ENCODE measurements at regions not wholly inside any gene's neighbourhood (a gene's known extent, or its start where the extent isn't known, plus 50 kb on each side); places are given as distances from the start of the nearest gene placed in this dataset.

- H3K36me3 ChIP-seq (ENCODE audit: control insufficient read depth, low read length): no peaks in the 10 kb centered on the region
- H3K27ac ChIP-seq (ENCODE audit: low read depth, low read length): no peak overlapping the region
- no peaks in the 10 kb centered on the region for H3K9me3 ChIP-seq (ENCODE audit: control insufficient read depth, insufficient read depth, low read length)
- H3K4me1 ChIP-seq (ENCODE audit: control insufficient read depth, low read length): no peaks in the 10 kb centered on the region
- H3K79me2 ChIP-seq (ENCODE audit: control insufficient read depth, low read length): no peaks in the 10 kb centered on the region
- no peaks in the 10 kb centered on the region for H3K27me3 ChIP-seq (ENCODE audit: control insufficient read depth, low read length)
- no peaks in the 10 kb centered on the region for H3K9me2 ChIP-seq (replicated peaks; ENCODE audit: control insufficient read depth, low read length)
- no peak overlapping the region for H3K4me2 ChIP-seq (ENCODE audit: low read length)
- TF ChIP-seq EZH2phosphoT487 (IDR thresholded peaks at IDR 0.05; ENCODE audit: borderline replicate concordance, low read length) (no peak), CTCF (IDR thresholded peaks at IDR 0.05; ENCODE audit: low read depth, low read length, poor library complexity, severe bottlenecking) (no peak)
- no peaks in the 10 kb centered on the region for H4K20me1 ChIP-seq (ENCODE audit: control insufficient read depth, insufficient read depth, low read depth, low read length)
- H3F3A ChIP-seq (ENCODE audit: control insufficient read depth, insufficient read depth): no peaks in the 10 kb centered on the region
- no peak overlapping the region for H3K4me3 ChIP-seq (ENCODE audit: low read length)
These were observed 1034.0 kb upstream of the EEF2KMT start for GRCh38 chr16:6131526-6132050.

DNA sequence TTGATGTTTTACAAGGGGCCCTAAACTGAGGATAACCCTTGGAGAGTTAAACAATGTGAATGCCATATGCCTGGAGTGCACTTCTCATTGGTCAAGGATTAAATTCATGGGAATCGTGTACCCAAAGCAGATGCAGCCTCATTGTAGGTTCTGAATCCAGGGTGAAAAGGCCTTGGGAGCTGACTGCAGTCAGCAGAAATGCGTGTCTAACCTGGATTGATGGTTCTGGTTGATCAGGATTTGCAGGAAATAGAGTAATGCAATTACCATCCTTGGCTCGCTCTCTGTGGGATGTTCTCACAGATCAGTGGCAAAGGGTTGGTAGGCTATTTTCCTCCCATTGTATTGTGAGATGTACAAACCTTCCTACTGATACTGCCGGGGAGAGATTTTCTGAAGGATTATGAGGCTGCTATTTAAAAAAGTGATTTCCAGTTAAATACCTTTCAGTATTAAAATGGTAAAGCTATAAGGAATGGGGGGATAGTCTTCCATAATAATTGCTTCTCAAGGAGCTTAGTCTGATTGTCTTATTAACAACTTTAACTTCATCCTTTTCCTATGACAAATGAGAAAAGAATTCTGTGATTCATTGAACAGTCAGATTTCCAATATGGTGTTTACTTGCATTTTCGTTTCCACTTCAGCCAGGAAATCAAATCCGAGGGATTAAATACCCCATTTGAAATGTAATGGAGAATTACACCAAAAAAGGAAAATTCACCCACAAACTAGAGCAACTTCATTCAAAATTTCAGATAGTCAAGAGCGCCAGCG is 1028.1 kb upstream of the EEF2KMT start:
- H3K9me3 ChIP-seq (ENCODE audit: control insufficient read depth, insufficient read depth, low read length): no peaks in the 10 kb centered on the region
- no peak overlapping the region for H3K4me2 ChIP-seq (ENCODE audit: low read length)
- no peaks in the 10 kb centered on the region for H3K36me3 ChIP-seq (ENCODE audit: control insufficient read depth, low read length)
- H3K79me2 ChIP-seq (ENCODE audit: control insufficient read depth, low read length): no peaks in the 10 kb centered on the region
- no peaks in the 10 kb centered on the region for H4K20me1 ChIP-seq (ENCODE audit: control insufficient read depth, insufficient read depth, low read depth, low read length)
- H3K4me3 ChIP-seq (ENCODE audit: low read length): no peak overlapping the region
- H3F3A ChIP-seq (ENCODE audit: control insufficient read depth, insufficient read depth): no peaks in the 10 kb centered on the region
- H3K27me3 ChIP-seq (ENCODE audit: control insufficient read depth, low read length): no peaks in the 10 kb centered on the region
- no peak for TF ChIP-seq CTCF (IDR thresholded peaks at IDR 0.05; ENCODE audit: low read depth, low read length, poor library complexity, severe bottlenecking)
- no peaks in the 10 kb centered on the region for H3K9me2 ChIP-seq (replicated peaks; ENCODE audit: control insufficient read depth, low read length)
- H3K27ac ChIP-seq (ENCODE audit: low read depth, low read length): no peak overlapping the region
- H3K4me1 ChIP-seq (ENCODE audit: control insufficient read depth, low read length): no peaks in the 10 kb centered on the region

DNA sequence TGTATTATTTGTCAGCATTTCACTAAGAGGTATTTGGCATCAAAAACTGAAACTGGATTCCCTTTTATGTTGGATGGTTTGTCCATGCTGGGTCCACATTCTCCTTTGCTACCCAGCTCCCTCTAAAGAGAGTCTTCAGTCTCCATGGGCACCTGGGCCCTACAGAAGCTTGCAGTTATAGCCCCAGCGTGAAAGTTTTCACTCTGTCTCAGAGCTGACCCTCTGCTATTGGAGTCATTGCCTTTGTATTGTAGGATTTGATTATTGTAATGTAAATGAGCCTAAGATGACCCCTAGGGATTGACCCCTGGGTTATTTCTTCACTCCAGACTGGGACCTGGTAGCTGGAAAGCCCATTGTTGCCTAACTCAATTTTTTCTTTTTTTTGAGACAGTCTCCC is 1026.5 kb upstream of the EEF2KMT start:
- Histone ChIP-seq H3K4me1 (ENCODE audit: control insufficient read depth, low read length) (no peaks in the 10 kb centered on the region), H3K27ac (ENCODE audit: low read depth, low read length) (no peak overlapping the region), H4K20me1 (ENCODE audit: control insufficient read depth, insufficient read depth, low read depth, low read length) (no peaks in the 10 kb centered on the region), H3K4me3 (ENCODE audit: low read length) (no peak overlapping the region), H3K9me3 (ENCODE audit: control insufficient read depth, insufficient read depth, low read length) (no peaks in the 10 kb centered on the region), H3K27me3 (ENCODE audit: control insufficient read depth, low read length) (no peaks in the 10 kb centered on the region), H3F3A (ENCODE audit: control insufficient read depth, insufficient read depth) (no peaks in the 10 kb centered on the region), H3K4me2 (ENCODE audit: low read length) (no peak overlapping the region), H3K36me3 (ENCODE audit: control insufficient read depth, low read length) (no peaks in the 10 kb centered on the region), H3K9me2 (replicated peaks; ENCODE audit: control insufficient read depth, low read length) (no peaks in the 10 kb centered on the region), H3K79me2 (ENCODE audit: control insufficient read depth, low read length) (no peaks in the 10 kb centered on the region)
- TF ChIP-seq EZH2phosphoT487 (IDR thresholded peaks at IDR 0.05; ENCODE audit: borderline replicate concordance, low read length) (no peak), CTCF (IDR thresholded peaks at IDR 0.05; ENCODE audit: low read depth, low read length, poor library complexity, severe bottlenecking) (no peak)
